AG10803 (cell line): ENCODE measurements at regions not wholly inside any gene's neighbourhood (a gene's known extent, or its start where the extent isn't known, plus 50 kb on each side); places are given as distances from the start of the nearest gene placed in this dataset.
A peak's percentile ranks its signal among the peaks of the same experiment; 100 is the strongest.

Experiments
- DNase-seq: peaks from one replicate; pipeline ENCODE4 v3.0.0; 2010; ENCODE audit warnings: low read depth
- H3K4me3 ChIP-seq: 2 replicates; pipeline ENCODE4 v1.5.1; 2011; ENCODE audit warnings: mild to moderate bottlenecking, low read length, control low read depth
- TF ChIP-seq, protein P1 (sequence below): conservative IDR thresholded peaks from 2 replicates; pipeline ENCODE4 v1.5.1; 2011; ENCODE audit warnings: mild to moderate bottlenecking, low read length, control low read depth, inconsistent platforms

DNA sequence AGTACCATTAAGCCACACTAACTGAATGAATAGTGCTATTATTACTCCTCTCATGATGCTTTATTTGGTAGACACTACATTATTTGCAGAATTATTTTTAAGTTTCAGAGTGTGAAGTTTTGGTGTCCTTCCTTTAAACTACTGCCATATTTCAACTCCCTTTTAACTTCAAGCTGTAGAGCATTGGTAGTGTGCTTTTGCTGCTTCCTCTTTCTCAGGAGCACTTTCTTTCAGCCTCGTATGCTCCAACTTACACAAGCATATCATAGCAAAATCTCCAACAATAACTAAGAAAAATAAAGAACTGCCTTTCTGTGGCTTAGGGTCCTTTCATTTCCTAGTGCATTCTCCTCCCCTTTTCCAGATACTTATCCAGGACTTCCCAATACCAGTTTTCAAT, 476.4 kb upstream of the AGTR1 start:
- DNase-seq: no peak
- no peak overlapping the region for H3K4me3 ChIP-seq
- TF ChIP-seq, protein P1, sequence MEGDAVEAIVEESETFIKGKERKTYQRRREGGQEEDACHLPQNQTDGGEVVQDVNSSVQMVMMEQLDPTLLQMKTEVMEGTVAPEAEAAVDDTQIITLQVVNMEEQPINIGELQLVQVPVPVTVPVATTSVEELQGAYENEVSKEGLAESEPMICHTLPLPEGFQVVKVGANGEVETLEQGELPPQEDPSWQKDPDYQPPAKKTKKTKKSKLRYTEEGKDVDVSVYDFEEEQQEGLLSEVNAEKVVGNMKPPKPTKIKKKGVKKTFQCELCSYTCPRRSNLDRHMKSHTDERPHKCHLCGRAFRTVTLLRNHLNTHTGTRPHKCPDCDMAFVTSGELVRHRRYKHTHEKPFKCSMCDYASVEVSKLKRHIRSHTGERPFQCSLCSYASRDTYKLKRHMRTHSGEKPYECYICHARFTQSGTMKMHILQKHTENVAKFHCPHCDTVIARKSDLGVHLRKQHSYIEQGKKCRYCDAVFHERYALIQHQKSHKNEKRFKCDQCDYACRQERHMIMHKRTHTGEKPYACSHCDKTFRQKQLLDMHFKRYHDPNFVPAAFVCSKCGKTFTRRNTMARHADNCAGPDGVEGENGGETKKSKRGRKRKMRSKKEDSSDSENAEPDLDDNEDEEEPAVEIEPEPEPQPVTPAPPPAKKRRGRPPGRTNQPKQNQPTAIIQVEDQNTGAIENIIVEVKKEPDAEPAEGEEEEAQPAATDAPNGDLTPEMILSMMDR: no peak

DNA sequence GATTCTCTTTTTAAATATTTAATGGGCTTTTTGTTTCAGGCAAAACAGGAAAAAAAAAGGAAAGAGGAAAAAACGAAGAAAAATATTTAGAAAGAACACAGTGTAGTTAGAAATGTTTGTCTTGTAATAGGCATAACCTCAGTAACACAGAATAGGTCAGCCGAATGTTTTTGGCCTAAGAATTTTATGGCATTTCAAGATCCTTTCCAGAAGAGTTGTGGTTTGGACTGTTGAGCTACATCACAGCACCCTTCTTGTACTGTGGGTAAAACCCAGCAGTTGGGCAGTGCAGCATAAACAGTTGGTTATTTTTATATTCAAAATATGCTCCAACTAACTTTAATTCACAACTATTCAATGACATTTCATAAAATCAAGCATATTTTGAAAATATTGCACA, 474.4 kb upstream of the AGTR1 start:
- TF ChIP-seq, protein P1: no peak

DNA sequence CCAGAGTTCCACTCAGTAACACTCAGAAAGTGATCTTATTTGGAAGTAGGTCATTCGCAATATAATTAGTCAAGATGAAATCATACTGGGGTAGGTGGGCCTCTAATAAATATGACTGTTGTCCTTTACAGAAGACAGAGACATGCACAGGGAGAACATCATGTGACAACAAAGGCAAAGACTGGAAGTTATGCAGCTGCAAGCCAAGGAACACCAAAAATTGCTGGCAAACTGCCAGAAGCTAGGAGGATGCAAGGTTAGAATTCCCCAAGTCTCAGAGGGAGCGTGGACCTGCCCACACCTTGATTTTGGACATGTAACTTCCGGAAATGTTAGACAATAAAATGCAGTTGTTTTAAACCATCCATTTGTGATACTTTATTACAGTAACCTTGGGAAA, 471.5 kb upstream of the AGTR1 start:
- no peak overlapping the region for H3K4me3 ChIP-seq
- DNase-seq: no peak
- TF ChIP-seq, protein P1: no peak

More for the DNA sequence above, 474.4 kb upstream of the AGTR1 start:
- no peak overlapping the region for H3K4me3 ChIP-seq
- peak; percentile 73 for DNase-seq

DNA sequence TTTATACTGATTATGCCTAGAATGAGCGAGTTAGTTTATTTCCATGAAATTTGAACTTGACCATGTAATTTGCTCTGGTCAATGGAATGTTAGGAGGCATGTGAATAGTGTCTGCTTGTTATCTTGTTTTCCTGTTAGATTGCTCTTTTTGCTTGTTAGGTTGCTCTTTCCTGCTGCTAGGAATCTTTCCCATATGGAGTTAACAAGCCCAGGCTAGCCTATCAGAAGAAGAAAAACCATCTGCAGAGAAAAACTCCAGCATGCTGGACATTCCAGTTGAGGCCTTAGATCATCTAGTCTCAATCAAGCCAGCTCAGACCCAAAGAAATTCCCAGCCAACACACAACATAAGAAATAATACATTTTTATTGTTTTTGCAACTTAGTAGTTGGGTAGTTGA, 470.2 kb upstream of the AGTR1 start:
- TF ChIP-seq, protein P1: no peak
- DNase-seq: peak; percentile 50

DNA sequence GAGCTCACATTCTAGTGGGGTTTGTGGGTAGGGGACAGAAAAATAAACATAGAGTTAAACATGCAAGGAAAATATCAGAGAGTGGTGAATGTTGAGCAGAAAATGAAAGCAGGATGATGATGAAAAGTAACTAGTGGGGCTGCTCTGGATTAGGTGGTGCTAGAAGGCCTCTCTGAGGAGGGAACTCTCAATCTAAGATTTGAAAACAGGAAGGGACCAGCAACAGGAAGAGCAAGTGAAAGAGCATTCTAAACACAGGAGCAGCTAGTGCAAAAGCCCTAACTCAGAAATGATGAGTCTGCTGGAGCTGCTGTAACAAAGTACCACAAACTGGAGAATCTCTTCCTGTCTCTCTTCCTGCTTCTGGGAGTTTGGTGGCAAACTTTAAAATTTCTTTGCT, 468.6 kb upstream of the AGTR1 start:
- DNase-seq: no peak
- H3K4me3 ChIP-seq: no peak overlapping the region
- TF ChIP-seq, protein P1: no peak

More for the DNA sequence above, 470.2 kb upstream of the AGTR1 start:
- H3K4me3 ChIP-seq: no peak overlapping the region

DNA sequence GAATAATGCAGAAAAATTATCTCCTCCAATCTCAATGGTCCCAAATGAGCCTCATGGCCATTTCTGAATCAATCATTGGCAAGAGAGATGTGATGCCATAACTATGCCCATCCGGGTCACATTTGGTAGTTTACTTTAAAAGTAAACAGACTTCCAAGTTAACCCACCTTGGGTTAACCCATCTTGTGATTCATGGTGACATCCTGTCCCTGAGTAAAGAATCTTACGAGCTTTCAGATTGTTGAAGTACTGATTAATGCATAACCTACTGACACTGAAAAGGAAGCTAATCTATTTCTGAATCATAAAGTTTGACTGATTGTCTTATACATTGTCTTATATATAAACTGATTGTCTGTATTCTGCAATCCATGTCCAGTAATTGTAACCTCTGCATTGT, 467.2 kb upstream of the AGTR1 start:
- no peak for DNase-seq
- no peak overlapping the region for H3K4me3 ChIP-seq
- TF ChIP-seq, protein P1: no peak

DNA sequence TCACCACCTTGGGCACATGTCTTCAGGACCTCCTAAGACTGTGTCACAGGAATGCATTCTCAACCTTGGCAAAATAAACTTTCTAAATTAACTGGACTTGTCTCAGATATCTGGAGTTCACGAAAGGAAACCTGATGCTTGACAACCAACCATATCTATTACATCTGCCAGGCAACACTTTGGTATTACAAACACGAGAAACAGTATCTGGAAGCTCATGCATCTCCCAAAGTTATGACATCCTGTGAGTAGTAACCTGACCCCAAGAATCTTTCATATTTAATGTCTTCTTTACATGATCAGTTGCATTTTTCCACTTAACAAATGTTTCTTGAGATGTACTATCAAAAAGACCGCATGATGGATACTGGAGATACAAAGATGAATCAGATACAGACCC, 465.3 kb upstream of the AGTR1 start:
- H3K4me3 ChIP-seq: no peak overlapping the region
- TF ChIP-seq, protein P1: no peak
- DNase-seq: no peak
